HL-60 (cell line): ENCODE measurements at regions not wholly inside any gene's neighbourhood (a gene's known extent, or its start where the extent isn't known, plus 50 kb on each side); places are given as distances from the start of the nearest gene placed in this dataset.
"Not testable (repeated sequence)": the region's sequence is repeated elsewhere in the genome, so short reads cannot be mapped to it uniquely, and the experiment has no call there.

Source experiments
- DNase-seq, 2 experiments: peaks; one replicate each; pipeline ENCODE4 v3.0.0-alpha.2; 2010 to 2020; ENCODE audit warnings: low read depth in 1 of 2, low spot score in 1 of 2
- H3K27ac ChIP-seq: fragments of 250-450 bp; sonication (Bioruptor Pico); replicated peaks from 2 replicates; pipeline ENCODE4 v1.5.1; 2020; ENCODE audit warnings: mild to moderate bottlenecking, moderate library complexity
- H3K27me3 ChIP-seq: fragments of 250-450 bp; sonication (Bioruptor Pico); 2 replicates; pipeline ENCODE4 v1.5.1; 2021; ENCODE audit warnings: mild to moderate bottlenecking, moderate library complexity; ENCODE audit not compliant: insufficient read depth, poor library complexity, severe bottlenecking
- H3K4me3 ChIP-seq: replicated peaks from 2 replicates; pipeline ENCODE4 v1.5.1; 2011; ENCODE audit warnings: mild to moderate bottlenecking, control low read depth, low read length; ENCODE audit not compliant: insufficient read depth
- CTCF ChIP-seq: IDR thresholded peaks from one replicate; pipeline ENCODE4 v1.5.1; 2011; ENCODE audit warnings: low read length, control low read depth, inconsistent platforms; ENCODE audit not compliant: insufficient read depth
- GABPA ChIP-seq: IDR thresholded peaks from 2 replicates; pipeline ENCODE4 v1.6.1; 2012; ENCODE audit warnings: low read depth
- POLR2AphosphoS5 ChIP-seq: IDR thresholded peaks from 2 replicates; pipeline ENCODE4 v1.6.1; 2012; ENCODE audit warnings: low read depth
- REST ChIP-seq: IDR thresholded peaks from 2 replicates; pipeline ENCODE4 v1.6.1; 2012; ENCODE audit warnings: low read depth; ENCODE audit not compliant: insufficient replicate concordance
- SPI1 ChIP-seq: IDR thresholded peaks from 2 replicates; pipeline ENCODE4 v1.6.1; 2012; ENCODE audit warnings: low read depth, mild to moderate bottlenecking, borderline replicate concordance

GRCh38 chr11:97908354-97908753 lies 1112.4 kb upstream of the CNTN5 start:
- no peaks in the 10 kb centered on the region for H3K27me3 ChIP-seq
- no peak overlapping the region for H3K4me3 ChIP-seq
- DNase-seq = no peak
- TF ChIP-seq REST = no peak
- no peak for TF ChIP-seq POLR2AphosphoS5
- TF ChIP-seq SPI1 = no peak
- no peak for TF ChIP-seq CTCF
- no peak for TF ChIP-seq GABPA
- no peak overlapping the region for H3K27ac ChIP-seq

- TF ChIP-seq REST (no peak), CTCF (no peak)
- no peak for DNase-seq
- H3K27me3 ChIP-seq = no peaks in the 10 kb centered on the region
- H3K4me3 ChIP-seq = no peak overlapping the region
- no peak overlapping the region for H3K27ac ChIP-seq
Observed at GRCh38 chr11:97909614-97910399, 1110.9 kb upstream of the CNTN5 start.

GRCh38 chr11:97912629-97913028 lies 1108.1 kb upstream of the CNTN5 start:
- Histone ChIP-seq H3K27me3 (no peaks in the 10 kb centered on the region), H3K4me3 (no peak overlapping the region), H3K27ac (no peak overlapping the region)
- no peak for DNase-seq
- TF ChIP-seq CTCF (no peak), GABPA (no peak), REST (no peak), POLR2AphosphoS5 (no peak), SPI1 (no peak)

GRCh38 chr11:97922933-97923332 lies 1097.8 kb upstream of the CNTN5 start:
- not testable (repeated sequence) for DNase-seq, H3K27ac ChIP-seq, H3K4me3 ChIP-seq

More at GRCh38 chr11:97922933-97923332, 1097.8 kb upstream of the CNTN5 start:
- H3K27me3 ChIP-seq = not testable (repeated sequence)
